Endothelial cell (in vitro differentiated cells): ENCODE measurements at regions not wholly inside any gene's neighbourhood (a gene's known extent, or its start where the extent isn't known, plus 50 kb on each side); places are given as distances from the start of the nearest gene placed in this dataset.

Source experiments
- DNase-seq: peaks from one replicate; pipeline ENCODE4 v3.0.0; 2021; ENCODE audit warnings: low spot score
- H3K27ac Mint-ChIP-seq: one replicate; pipeline ENCODE4 v1.8.0; 2021; ENCODE audit warnings: mixed read lengths, inconsistent platforms; ENCODE audit not compliant: unreplicated experiment
- H3K27me3 Mint-ChIP-seq: one replicate; pipeline ENCODE4 v1.8.0; 2021; ENCODE audit warnings: mild to moderate bottlenecking, moderate library complexity, mixed read lengths, inconsistent platforms; ENCODE audit not compliant: unreplicated experiment
- H3K36me3 Mint-ChIP-seq: one replicate; pipeline ENCODE4 v1.8.0; 2021; ENCODE audit warnings: mild to moderate bottlenecking, low read depth, mixed read lengths, inconsistent platforms; ENCODE audit not compliant: unreplicated experiment
- H3K4me1 Mint-ChIP-seq: one replicate; pipeline ENCODE4 v1.8.0; 2021; ENCODE audit warnings: mild to moderate bottlenecking, mixed read lengths, inconsistent platforms; ENCODE audit not compliant: unreplicated experiment
- H3K4me3 Mint-ChIP-seq: one replicate; pipeline ENCODE4 v1.8.0; 2021; ENCODE audit warnings: mild to moderate bottlenecking, mixed read lengths, inconsistent platforms; ENCODE audit not compliant: unreplicated experiment
- H3K9me3 Mint-ChIP-seq: one replicate; pipeline ENCODE4 v1.8.0; 2021; ENCODE audit warnings: mixed read lengths, inconsistent platforms; ENCODE audit not compliant: unreplicated experiment
- TF ChIP-seq, protein P1 (sequence below): fragments of 200-600 bp; sonication (generic); IDR thresholded peaks from one replicate; pipeline ENCODE4 v1.5.0; 2021; ENCODE audit warnings: antibody characterized with exemption; ENCODE audit not compliant: unreplicated experiment

DNA sequence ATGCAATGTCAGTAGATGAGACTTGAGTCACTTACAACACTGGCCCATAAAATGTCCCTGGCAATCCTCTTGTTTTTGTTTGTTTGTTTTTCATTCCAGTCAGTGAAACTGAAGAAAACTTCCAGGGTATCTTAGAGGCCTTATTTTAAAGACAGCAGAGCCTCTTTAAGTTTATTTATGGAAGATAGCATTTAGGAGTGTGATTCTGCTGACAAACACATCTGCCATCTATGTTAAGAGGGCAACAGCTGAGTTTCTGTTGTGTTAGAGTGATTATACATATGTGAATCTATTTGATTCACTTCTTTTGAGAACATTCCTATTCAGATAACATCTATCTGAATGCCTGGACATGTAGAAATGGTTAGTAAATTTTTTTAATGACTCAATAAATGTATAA, 812.6 kb downstream of the TENT5A start:
- no peak overlapping the region for H3K27ac Mint-ChIP-seq
- H3K36me3 Mint-ChIP-seq = no peaks in the 10 kb centered on the region
- no peaks in the 10 kb centered on the region for H3K9me3 Mint-ChIP-seq
- no peak overlapping the region for H3K4me3 Mint-ChIP-seq
- no peaks in the 10 kb centered on the region for H3K4me1 Mint-ChIP-seq
- no peak for DNase-seq
- TF ChIP-seq, protein P1, sequence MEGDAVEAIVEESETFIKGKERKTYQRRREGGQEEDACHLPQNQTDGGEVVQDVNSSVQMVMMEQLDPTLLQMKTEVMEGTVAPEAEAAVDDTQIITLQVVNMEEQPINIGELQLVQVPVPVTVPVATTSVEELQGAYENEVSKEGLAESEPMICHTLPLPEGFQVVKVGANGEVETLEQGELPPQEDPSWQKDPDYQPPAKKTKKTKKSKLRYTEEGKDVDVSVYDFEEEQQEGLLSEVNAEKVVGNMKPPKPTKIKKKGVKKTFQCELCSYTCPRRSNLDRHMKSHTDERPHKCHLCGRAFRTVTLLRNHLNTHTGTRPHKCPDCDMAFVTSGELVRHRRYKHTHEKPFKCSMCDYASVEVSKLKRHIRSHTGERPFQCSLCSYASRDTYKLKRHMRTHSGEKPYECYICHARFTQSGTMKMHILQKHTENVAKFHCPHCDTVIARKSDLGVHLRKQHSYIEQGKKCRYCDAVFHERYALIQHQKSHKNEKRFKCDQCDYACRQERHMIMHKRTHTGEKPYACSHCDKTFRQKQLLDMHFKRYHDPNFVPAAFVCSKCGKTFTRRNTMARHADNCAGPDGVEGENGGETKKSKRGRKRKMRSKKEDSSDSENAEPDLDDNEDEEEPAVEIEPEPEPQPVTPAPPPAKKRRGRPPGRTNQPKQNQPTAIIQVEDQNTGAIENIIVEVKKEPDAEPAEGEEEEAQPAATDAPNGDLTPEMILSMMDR = no peak
- H3K27me3 Mint-ChIP-seq = no peaks in the 10 kb centered on the region

DNA sequence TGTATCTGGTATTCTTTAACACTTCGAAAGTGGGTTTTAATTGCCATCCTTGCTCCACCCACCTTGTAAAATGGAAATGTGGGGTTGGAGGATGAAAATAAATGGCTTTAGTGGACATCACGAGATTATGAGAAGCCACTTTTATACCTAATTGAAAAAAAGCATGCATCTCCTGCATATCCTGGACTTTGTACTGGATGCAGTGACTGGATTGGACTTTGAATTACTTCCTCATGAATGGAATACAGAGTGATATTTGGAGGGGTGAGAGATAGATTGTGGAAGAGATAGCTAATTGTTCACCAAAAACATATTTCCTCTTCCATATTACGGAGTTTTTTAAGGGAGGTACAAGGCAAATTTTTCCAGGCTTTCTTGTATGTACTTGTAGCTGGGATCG, 813.0 kb downstream of the TENT5A start:
- Mint-ChIP-seq H3K4me3 (no peak overlapping the region), H3K27me3 (no peaks in the 10 kb centered on the region), H3K9me3 (no peaks in the 10 kb centered on the region), H3K27ac (no peak overlapping the region), H3K4me1 (no peaks in the 10 kb centered on the region), H3K36me3 (no peaks in the 10 kb centered on the region)
- no peak for DNase-seq
- TF ChIP-seq, protein P1 = no peak

DNA sequence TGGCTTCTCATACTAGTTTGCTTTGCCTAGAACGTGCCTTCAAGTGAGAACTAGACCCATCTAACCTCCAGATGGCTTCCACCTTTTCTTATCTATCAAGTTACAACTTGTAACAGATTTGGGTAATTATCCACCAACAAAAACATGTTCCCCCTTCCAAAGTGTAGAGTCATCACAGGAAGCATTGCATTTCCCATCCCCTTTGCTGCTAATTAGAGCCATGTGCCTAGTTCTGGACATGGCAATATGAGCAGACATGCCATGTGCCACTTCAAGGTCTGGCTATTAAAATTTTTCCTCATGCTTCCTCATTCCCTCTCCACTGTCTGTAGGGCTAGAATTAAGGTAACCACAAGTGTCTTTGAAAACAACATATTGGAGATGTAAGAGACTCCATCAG, 814.4 kb downstream of the TENT5A start:
- Mint-ChIP-seq H3K4me3 (no peak overlapping the region), H3K4me1 (no peaks in the 10 kb centered on the region), H3K27me3 (no peaks in the 10 kb centered on the region), H3K27ac (no peak overlapping the region), H3K9me3 (no peaks in the 10 kb centered on the region), H3K36me3 (no peaks in the 10 kb centered on the region)
- no peak for DNase-seq
- TF ChIP-seq, protein P1 = no peak

DNA sequence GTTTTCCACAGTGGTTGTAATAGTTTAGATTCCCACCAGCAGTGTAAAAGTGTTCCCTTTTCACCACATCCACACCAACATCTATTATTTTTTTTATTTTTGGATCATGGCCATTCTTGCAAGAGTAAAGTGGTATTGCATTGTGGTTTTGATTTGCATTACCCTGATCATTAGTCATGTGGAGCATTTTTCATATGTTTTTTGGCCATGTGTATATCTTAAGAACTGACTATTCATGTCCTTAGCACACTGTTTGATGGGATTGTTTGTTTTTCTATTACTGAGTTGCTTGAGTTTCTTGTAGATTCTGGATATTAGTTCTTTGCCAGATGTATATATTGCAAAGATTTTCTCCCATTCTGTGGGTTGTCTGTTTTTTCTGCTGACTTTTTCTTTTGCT, 820.1 kb downstream of the TENT5A start:
- no peak overlapping the region for H3K4me3 Mint-ChIP-seq
- no peak overlapping the region for H3K27ac Mint-ChIP-seq
- DNase-seq = no peak

DNA sequence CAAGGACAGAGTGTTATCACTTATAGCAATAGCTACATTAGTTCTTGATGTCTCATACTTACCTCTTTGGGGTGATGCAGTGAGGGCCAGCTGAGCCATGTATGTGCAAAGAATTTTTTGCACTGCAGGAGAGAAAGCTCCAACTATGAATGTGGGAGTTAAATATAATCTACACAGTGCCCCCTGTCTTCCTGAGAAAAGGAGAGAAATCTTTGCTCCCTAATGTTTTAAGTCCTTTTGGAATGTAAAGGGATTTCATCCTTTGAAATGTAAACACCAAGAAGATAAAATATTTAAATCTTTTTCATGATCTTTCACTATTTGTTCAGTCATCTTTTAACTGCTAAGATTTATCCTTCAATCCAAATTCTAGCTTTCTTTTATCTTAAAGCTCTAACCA, 822.1 kb downstream of the TENT5A start:
- DNase-seq = no peak
- Mint-ChIP-seq H3K9me3 (no peaks in the 10 kb centered on the region), H3K4me1 (no peaks in the 10 kb centered on the region), H3K27ac (no peak overlapping the region), H3K27me3 (no peaks in the 10 kb centered on the region), H3K4me3 (no peak overlapping the region), H3K36me3 (no peaks in the 10 kb centered on the region)
- TF ChIP-seq, protein P1 = no peak

More for the DNA sequence above, 820.1 kb downstream of the TENT5A start:
- TF ChIP-seq, protein P1 = no peak
- H3K4me1 Mint-ChIP-seq = no peaks in the 10 kb centered on the region
- no peaks in the 10 kb centered on the region for H3K27me3 Mint-ChIP-seq
- H3K36me3 Mint-ChIP-seq = no peaks in the 10 kb centered on the region
- H3K9me3 Mint-ChIP-seq = no peaks in the 10 kb centered on the region
